HCT116 (cell line): ENCODE measurements at regions not wholly inside any gene's neighbourhood (a gene's known extent, or its start where the extent isn't known, plus 50 kb on each side); places are given as distances from the start of the nearest gene placed in this dataset.

Experiments used
- ATAC-seq: fragments of 200-7000 bp; cut with Tn5 transposase; 2 replicates; pipeline ENCODE4 v1.9.1; 2020; ENCODE audit warnings: mild to moderate bottlenecking, moderate library complexity
- BruUV-seq: library from RNA; stranded (reverse); fragments of 400-500 nt; replicated peaks from 2 replicates; lab custom pipeline; 2021; lab: Mats Ljungman, UMichigan
- CTCF ChIA-PET: fragments of 300-600 bp; sonication (Branson Sonifier 250); formaldehyde crosslinking; loops from one replicate; lab custom pipeline; 2021; ENCODE audit warnings: antibody characterized with exemption; lab: Charles Lee
- POLR2A ChIA-PET: fragments of 300-600, 350-600 bp; sonication (Branson Sonifier 250); formaldehyde crosslinking; loops from one replicate; lab custom pipeline; 2021; ENCODE audit warnings: antibody characterized with exemption; lab: Charles Lee
- RAD21 ChIA-PET, 2 experiments: fragments of 300-600 bp; sonication (Branson Sonifier 250); formaldehyde crosslinking; loops; one replicate each; lab custom pipeline; 2023; ENCODE audit warnings: low total read pairs in 2 of 2; ENCODE audit not compliant: uncharacterized antibody in 2 of 2, unreplicated experiment in 2 of 2, low non-redundant PET in 1 of 2; lab: Charles Lee
- DNase-seq: peaks from one replicate; pipeline ENCODE4 v3.0.0-alpha.2; 2010; ENCODE audit warnings: low read depth, low spot score
- H2AFZ ChIP-seq: fragments of 200-600 bp; shearing (Covaris generic), sonication (generic); 2 replicates; pipeline ENCODE4 v1.6.1; 2017; ENCODE audit warnings: low read depth, mixed run types, mixed read lengths, antibody characterized with exemption, low read length; ENCODE audit not compliant: poor library complexity, severe bottlenecking
- H3K27ac ChIP-seq: 2 replicates; pipeline ENCODE4 v1.5.1; 2012; ENCODE audit warnings: low read depth, low read length
- H3K27me3 ChIP-seq: fragments of 200-600 bp; sonication (generic); 2 replicates; pipeline ENCODE4 v1.6.1; 2016; ENCODE audit warnings: mixed run types, low read length, mixed read lengths; ENCODE audit not compliant: insufficient read depth
- H3K36me3 ChIP-seq, 2 experiments: fragments of 200-500 bp in 1 of 2; fragments of 200-600 bp in 1 of 2; sonication (Bioruptor generic) in 1 of 2; sonication (generic) in 1 of 2; 2 replicates each; pipeline versions ENCODE4 v1.5.1 to v1.6.1; 2014 to 2016; ENCODE audit warnings: low read length in 2 of 2, inconsistent platforms in 1 of 2, mixed read lengths in 1 of 2, mixed run types in 1 of 2; ENCODE audit not compliant: insufficient read depth in 2 of 2, control insufficient read depth in 1 of 2
- H3K4me1 ChIP-seq, 2 experiments: fragments of 200-600 bp in 1 of 2; sonication (generic) in 1 of 2; 2 replicates each; pipeline versions ENCODE4 v1.5.1 to v1.6.1; 2012 to 2017; ENCODE audit warnings: low read length in 2 of 2, inconsistent platforms in 1 of 2, mild to moderate bottlenecking in 1 of 2, mixed read lengths in 1 of 2, mixed run types in 1 of 2, moderate library complexity in 1 of 2; ENCODE audit not compliant: insufficient read depth in 2 of 2, control insufficient read depth in 1 of 2
- H3K4me2 ChIP-seq: fragments of 200-600 bp; sonication (generic); 2 replicates; pipeline ENCODE4 v1.6.1; 2017; ENCODE audit warnings: mixed run types, low read length, mixed read lengths
- H3K4me3 ChIP-seq, 2 experiments: fragments of 200-600 bp in 1 of 2; sonication (generic) in 1 of 2; replicated peaks in 1 of 2; 2 replicates each; pipeline ENCODE4 v1.5.1; 2011 to 2016; ENCODE audit warnings: low read length in 2 of 2, control low read depth in 1 of 2, low read depth in 1 of 2, mild to moderate bottlenecking in 1 of 2, mixed read lengths in 1 of 2, mixed run types in 1 of 2
- H3K79me2 ChIP-seq: fragments of 200-600 bp; sonication (generic); 2 replicates; pipeline ENCODE4 v1.6.1; 2017; ENCODE audit warnings: mild to moderate bottlenecking, mixed run types, low read length, moderate library complexity, mixed read lengths; ENCODE audit not compliant: insufficient read depth
- H3K9ac ChIP-seq: fragments of 200-600 bp; sonication (generic); 2 replicates; pipeline ENCODE4 v1.6.1; 2016; ENCODE audit warnings: low read length, mixed read lengths
- H3K9me2 ChIP-seq: fragments of 200-600 bp; sonication (generic), shearing (Covaris generic); 2 replicates; pipeline ENCODE4 v1.6.1; 2017; ENCODE audit warnings: mixed run types, mild to moderate bottlenecking, moderate library complexity; ENCODE audit not compliant: insufficient read depth
- H3K9me3 ChIP-seq, 2 experiments: fragments of 200-500 bp in 1 of 2; fragments of 200-600 bp in 1 of 2; sonication (Bioruptor generic) in 1 of 2; sonication (generic) in 1 of 2; 2 replicates each; pipeline ENCODE4 v1.6.1; 2014 to 2017; ENCODE audit warnings: low read length in 2 of 2, mixed read lengths in 2 of 2, inconsistent platforms in 1 of 2, low read depth in 1 of 2, mild to moderate bottlenecking in 1 of 2, mixed run types in 1 of 2, moderate library complexity in 1 of 2; ENCODE audit not compliant: control insufficient read depth in 1 of 2, insufficient read depth in 1 of 2
- H4K20me1 ChIP-seq: fragments of 200-600 bp; sonication (generic), shearing (Covaris generic); 2 replicates; pipeline ENCODE4 v1.6.1; 2017; ENCODE audit warnings: mixed run types, mild to moderate bottlenecking, moderate library complexity; ENCODE audit not compliant: insufficient read depth
- CBX3 ChIP-seq: IDR thresholded peaks from 2 replicates; pipeline ENCODE4 v1.6.1; 2012; ENCODE audit warnings: low read depth
- CEBPB ChIP-seq: IDR thresholded peaks from 2 replicates; pipeline ENCODE4 v1.6.1; 2012; ENCODE audit warnings: low read depth
- EZH2 ChIP-seq: fragments of 200-600 bp; sonication (generic); IDR thresholded peaks from 2 replicates; pipeline ENCODE4 v1.6.1; 2017; ENCODE audit warnings: antibody characterized with exemption, mixed run types
- EZH2phosphoT487 ChIP-seq: fragments of 200-600 bp; IDR thresholded peaks from 2 replicates; pipeline ENCODE4 v1.6.1; 2018; ENCODE audit warnings: antibody characterized with exemption, borderline replicate concordance
- FOSL1 ChIP-seq: IDR thresholded peaks from 2 replicates; pipeline ENCODE4 v1.6.1; 2012; ENCODE audit warnings: low read depth
- JUND ChIP-seq: IDR thresholded peaks from 2 replicates; pipeline ENCODE4 v1.6.1; 2012
- POLR2AphosphoS5 ChIP-seq: IDR thresholded peaks from 2 replicates; pipeline ENCODE4 v1.6.1; 2011; ENCODE audit warnings: mild to moderate bottlenecking, low read depth, low read length, moderate library complexity
- RAD21 ChIP-seq: IDR thresholded peaks from 2 replicates; pipeline ENCODE4 v1.6.1; 2012; ENCODE audit warnings: low read depth, mild to moderate bottlenecking
- REST ChIP-seq: IDR thresholded peaks from 2 replicates; pipeline ENCODE4 v1.6.1; 2012; ENCODE audit warnings: low read depth
- SIN3A ChIP-seq: IDR thresholded peaks from 2 replicates; pipeline ENCODE4 v1.6.1; 2012; ENCODE audit warnings: low read depth
- SP1 ChIP-seq: IDR thresholded peaks from 2 replicates; pipeline ENCODE4 v1.6.1; 2012; ENCODE audit warnings: low read depth
- SRF ChIP-seq: IDR thresholded peaks from 2 replicates; pipeline ENCODE4 v1.6.1; 2012; ENCODE audit warnings: low read depth
- TCF7L2 ChIP-seq: IDR thresholded peaks from 2 replicates; pipeline ENCODE4 v1.7.0; 2011; ENCODE audit warnings: borderline replicate concordance, inconsistent platforms; ENCODE audit not compliant: insufficient read depth, insufficient read length; ENCODE audit errors: extremely low read depth
- YY1 ChIP-seq: IDR thresholded peaks from 2 replicates; pipeline ENCODE4 v1.6.1; 2011; ENCODE audit warnings: low read length, low read depth, moderate library complexity, mild to moderate bottlenecking; ENCODE audit not compliant: insufficient replicate concordance; ENCODE audit errors: extremely low read depth
- ZBTB33 ChIP-seq: IDR thresholded peaks from 2 replicates; pipeline ENCODE4 v1.6.1; 2011; ENCODE audit warnings: mild to moderate bottlenecking, low read length, moderate library complexity; ENCODE audit not compliant: insufficient replicate concordance; ENCODE audit errors: extremely low read depth
- ZNF274 ChIP-seq: fragments of 200-500 bp; sonication (Bioruptor generic); IDR thresholded peaks from 2 replicates; pipeline ENCODE4 v1.6.1; 2014; ENCODE audit warnings: mild to moderate bottlenecking, low read depth, low read length, inconsistent platforms
- intact Hi-C: fragments of 100-400 bp; cut with micrococcal nuclease; formaldehyde crosslinking; loops from 2 replicates; pipeline ENCODE4 v1.10.0; 2022
- TF ChIP-seq, protein P1 (sequence below): IDR thresholded peaks from 2 replicates; pipeline ENCODE4 v1.6.1; 2012

DNA sequence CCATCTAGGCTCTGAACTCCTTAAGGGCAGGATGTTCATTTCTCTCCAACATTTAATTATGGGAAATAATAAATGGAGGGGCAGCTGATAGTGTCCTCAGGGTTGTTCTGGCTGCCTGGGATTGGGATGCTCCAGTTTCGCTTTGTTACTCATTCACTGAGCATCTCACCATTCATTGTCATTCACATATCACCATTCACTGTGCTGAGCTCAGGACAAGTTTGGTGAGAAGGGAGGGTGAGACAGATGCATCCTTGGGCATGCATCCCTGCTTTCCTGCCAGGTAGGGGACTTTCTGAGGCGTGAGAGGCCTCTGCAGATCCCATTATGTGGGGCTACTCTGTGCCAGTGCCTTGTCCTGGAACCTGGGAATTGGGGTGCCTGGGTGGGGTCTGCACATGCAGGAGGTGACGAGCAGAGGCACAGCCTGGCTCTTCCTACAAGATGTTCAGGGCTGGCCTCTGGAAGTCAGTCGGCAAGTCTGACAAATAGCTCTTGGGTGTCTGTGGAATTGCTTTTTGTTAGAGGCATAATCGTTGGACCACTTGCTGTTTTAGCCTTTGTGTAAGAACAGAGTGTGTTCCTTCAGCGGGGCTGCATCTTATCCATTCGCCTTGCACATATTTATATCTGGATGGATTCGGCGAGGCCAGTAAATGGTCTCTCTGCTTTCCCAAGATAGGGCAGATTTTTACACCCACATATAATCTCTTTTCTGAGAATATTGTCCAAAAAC is 323.2 kb upstream of the THSD7B start (continued):
- TF ChIP-seq, protein P1, sequence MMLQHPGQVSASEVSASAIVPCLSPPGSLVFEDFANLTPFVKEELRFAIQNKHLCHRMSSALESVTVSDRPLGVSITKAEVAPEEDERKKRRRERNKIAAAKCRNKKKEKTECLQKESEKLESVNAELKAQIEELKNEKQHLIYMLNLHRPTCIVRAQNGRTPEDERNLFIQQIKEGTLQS, result no peak
- TF ChIP-seq FOSL1 (no peak), EZH2 (no peak), CEBPB (no peak), JUND (no peak), CBX3 (no peak), REST (no peak)

DNA sequence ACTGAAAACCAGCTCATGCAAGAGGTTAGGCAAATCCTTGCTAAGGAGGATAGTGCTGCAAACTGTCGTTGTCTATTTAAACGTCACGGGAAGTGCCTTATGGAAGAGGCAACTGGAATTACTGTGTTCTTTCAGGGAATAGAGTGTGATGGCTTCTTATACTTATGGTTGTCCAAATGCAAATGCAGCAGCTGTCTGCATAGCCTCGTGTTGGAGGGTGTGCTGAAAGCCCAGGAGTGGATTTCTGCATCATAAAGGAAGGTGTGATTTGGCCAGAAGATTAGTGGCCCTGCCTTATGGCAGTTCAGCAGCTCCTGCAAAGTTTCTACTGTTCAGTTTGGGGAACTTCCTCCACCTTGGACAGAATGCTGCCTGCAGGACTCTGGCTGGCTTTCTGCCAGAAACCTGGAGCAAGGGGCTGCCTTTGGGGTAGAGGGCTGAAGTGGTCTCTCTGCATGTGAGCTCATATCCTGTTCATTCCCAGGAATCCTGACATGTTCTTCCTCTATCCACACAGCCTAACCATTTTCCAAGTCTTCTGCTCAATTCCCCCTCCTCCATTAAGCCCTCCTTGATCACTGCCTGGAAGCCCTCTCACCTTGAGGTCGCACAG is 321.2 kb upstream of the CXCR4 start:
- Histone ChIP-seq H3K27me3 (peaks cover 29% of the 10 kb centered on the region), H3K9ac (no peak overlapping the region), H4K20me1 (no peaks in the 10 kb centered on the region), H3K27ac (no peak overlapping the region), H3K9me3 (no peaks in the 10 kb centered on the region), H3K36me3 (no peaks in the 10 kb centered on the region), H3K4me2 (no peak overlapping the region), H3K79me2 (no peaks in the 10 kb centered on the region), H3K9me2 (no peaks in the 10 kb centered on the region), H3K4me3 (no peak overlapping the region), H2AFZ (no peak overlapping the region), H3K4me1 (no peaks in the 10 kb centered on the region)
- intact Hi-C loops, result no loop called here
- ChIA-PET POLR2A (no interaction called here), CTCF (no interaction called here), RAD21 (no interaction called here)
- TF ChIP-seq SP1, result no peak
- TF ChIP-seq SRF, result no peak
- no peak for TF ChIP-seq SIN3A
- TF ChIP-seq ZNF274, result no peak
- TF ChIP-seq YY1, result no peak
- no peak for TF ChIP-seq TCF7L2
- TF ChIP-seq JUND, result no peak
- no peak for TF ChIP-seq POLR2AphosphoS5
- TF ChIP-seq EZH2phosphoT487, result no peak
- TF ChIP-seq ZBTB33, result no peak
- TF ChIP-seq CBX3, result no peak
- TF ChIP-seq FOSL1, result no peak
- no peak for TF ChIP-seq RAD21
- TF ChIP-seq CEBPB, result no peak
- ATAC-seq (no peak), DNase-seq (no peak)
- no TSS peak for BruUV-seq
